Erythroblast (primary cell): ENCODE measurements at regions not wholly inside any gene's neighbourhood (a gene's known extent, or its start where the extent isn't known, plus 50 kb on each side); places are given as distances from the start of the nearest gene placed in this dataset.

Experiments used
- GATA1 ChIP-seq: IDR thresholded peaks from 2 replicates; pipeline ENCODE4 v1.6.1; 2011; ENCODE audit warnings: low read depth, mild to moderate bottlenecking, control low read depth, low read length, moderate library complexity
- POLR2A ChIP-seq: IDR thresholded peaks from 2 replicates; pipeline ENCODE4 v1.6.1; 2011; ENCODE audit warnings: mild to moderate bottlenecking, low read length

DNA sequence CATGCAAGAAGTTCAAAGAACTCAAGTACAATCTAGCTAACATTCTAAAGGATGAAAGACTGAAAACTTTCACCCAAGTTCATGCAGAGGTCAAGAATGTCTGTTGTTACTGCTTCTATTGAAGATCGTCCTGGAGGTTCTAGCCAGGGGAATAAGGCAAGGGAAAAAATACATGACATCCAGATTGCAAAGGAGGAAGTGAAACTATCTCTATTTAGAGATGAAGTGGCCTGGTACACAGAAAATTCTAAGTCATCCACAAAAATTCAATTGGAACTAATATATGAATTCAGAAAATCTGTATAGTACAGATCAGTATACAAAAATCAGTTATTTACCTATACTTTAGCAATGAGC lies 693.0 kb downstream of the NR2F2 start:
- TF ChIP-seq POLR2A, result no peak
- TF ChIP-seq GATA1, result no peak
